Panc1 (cell line): ENCODE measurements at regions not wholly inside any gene's neighbourhood (a gene's known extent, or its start where the extent isn't known, plus 50 kb on each side); places are given as distances from the start of the nearest gene placed in this dataset.

ENCODE experiments used
- ATAC-seq: fragments of 200-7000 bp; cut with Tn5 transposase; 2 replicates; pipeline ENCODE4 v1.9.1; 2020; ENCODE audit warnings: mild to moderate bottlenecking, moderate library complexity
- BruUV-seq: library from RNA; stranded (reverse); fragments of 400-500 nt; replicated peaks from 2 replicates; lab custom pipeline; 2021; lab: Mats Ljungman, UMichigan
- CTCF ChIA-PET: fragments of 300-600 bp; sonication (Branson Sonifier 250); formaldehyde crosslinking; loops from one replicate; lab custom pipeline; 2022; ENCODE audit warnings: antibody characterized with exemption; lab: Charles Lee
- POLR2A ChIA-PET: fragments of 300-600 bp; sonication (Branson Sonifier 250); formaldehyde crosslinking; loops from one replicate; lab custom pipeline; 2022; ENCODE audit warnings: antibody characterized with exemption; lab: Charles Lee
- DNase-seq: peaks from one replicate; pipeline ENCODE4 v3.0.0-alpha.2; 2010; ENCODE audit warnings: low read depth, low spot score
- H3K27ac ChIP-seq: 2 replicates; pipeline ENCODE4 v1.5.1; 2011; ENCODE audit warnings: mild to moderate bottlenecking, low read length, inconsistent platforms
- H3K27me3 ChIP-seq: fragments of 200-500 bp; sonication (Bioruptor generic); 2 replicates; pipeline ENCODE4 v1.6.0; 2014; ENCODE audit warnings: low read length, inconsistent platforms; ENCODE audit not compliant: control insufficient read depth, insufficient read depth
- H3K36me3 ChIP-seq: fragments of 200-500 bp; sonication (Bioruptor generic); 2 replicates; pipeline ENCODE4 v1.5.1; 2014; ENCODE audit warnings: inconsistent platforms, mild to moderate bottlenecking, low read length, moderate library complexity; ENCODE audit not compliant: control insufficient read depth, insufficient read depth
- H3K4me1 ChIP-seq: 2 replicates; pipeline ENCODE4 v1.5.1; 2011; ENCODE audit warnings: inconsistent platforms, mild to moderate bottlenecking, low read length, moderate library complexity; ENCODE audit not compliant: control insufficient read depth, insufficient read depth
- H3K4me3 ChIP-seq, 2 experiments: 2 replicates each; pipeline ENCODE4 v1.5.1; 2011 to 2012; ENCODE audit warnings: low read depth in 2 of 2, low read length in 2 of 2, mild to moderate bottlenecking in 2 of 2, inconsistent platforms in 1 of 2, moderate library complexity in 1 of 2
- H3K9me3 ChIP-seq: fragments of 200-500 bp; sonication (Bioruptor generic); 2 replicates; pipeline ENCODE4 v1.5.1; 2014; ENCODE audit warnings: low read depth, mild to moderate bottlenecking, inconsistent platforms, low read length, moderate library complexity; ENCODE audit not compliant: control insufficient read depth, insufficient read depth
- POLR2AphosphoS5 ChIP-seq: IDR thresholded peaks from 2 replicates; pipeline ENCODE4 v1.6.1; 2012; ENCODE audit warnings: mild to moderate bottlenecking, low read depth, low read length, moderate library complexity
- SIN3A ChIP-seq: IDR thresholded peaks from 2 replicates; pipeline ENCODE4 v1.6.1; 2012; ENCODE audit warnings: low read depth, mild to moderate bottlenecking, low read length, moderate library complexity, borderline replicate concordance; ENCODE audit not compliant: insufficient read depth
- TCF7L2 ChIP-seq: IDR thresholded peaks from 2 replicates; pipeline ENCODE4 v1.6.1; 2011; ENCODE audit warnings: mild to moderate bottlenecking, low read depth, low read length, inconsistent platforms
- in situ Hi-C: cut with HindIII; loops from 2 replicates; pipeline ENCODE4 v1.10.0; 2016; ENCODE audit warnings: low sequenced_read_pairs, low pct_unique_long_range_greater_than_20kb
- intact Hi-C: fragments of 100-400 bp; cut with micrococcal nuclease; formaldehyde crosslinking; loops from one replicate; pipeline ENCODE4 v1.10.0; 2022; ENCODE audit not compliant: unreplicated experiment
- TF ChIP-seq, protein P1 (sequence below), 2 experiments: IDR thresholded peaks; 2 replicates each; pipeline ENCODE4 v1.6.1; 2011 to 2012; ENCODE audit warnings: low read depth in 2 of 2, control low read depth in 1 of 2, low read length in 1 of 2, mild to moderate bottlenecking in 1 of 2, moderate library complexity in 1 of 2; ENCODE audit not compliant: insufficient read depth in 1 of 2
- TF ChIP-seq, protein P2 (sequence below): fragments of 450-650 bp; IDR thresholded peaks from 2 replicates; pipeline ENCODE4 v1.5.1; 2017; ENCODE audit warnings: mild to moderate bottlenecking

GRCh38 chr3:22691407-22691806, 511.7 kb upstream of the UBE2E2 start:
- POLR2A ChIA-PET: no interaction called here
- H3K4me3 ChIP-seq: no peak overlapping the region
- no peak overlapping the region for H3K27ac ChIP-seq
- CTCF ChIA-PET: no interaction called here
- no peaks in the 10 kb centered on the region for H3K36me3 ChIP-seq
- ATAC-seq (no peak), DNase-seq (no peak)
- intact Hi-C loops (loop anchor here (10.0 kb wide), 1 partner anchor 127 kb away; no protein-coding TSS in a partner anchor), in situ Hi-C loops (no loop called here)
- no TSS peak for BruUV-seq
- no peaks in the 10 kb centered on the region for H3K4me1 ChIP-seq
- no peaks in the 10 kb centered on the region for H3K9me3 ChIP-seq
- no peaks in the 10 kb centered on the region for H3K27me3 ChIP-seq
- no peak for TF ChIP-seq TCF7L2

- no peak for DNase-seq
- no peak overlapping the region for H3K27ac ChIP-seq
- ATAC-seq: no peak
- H3K9me3 ChIP-seq: no peaks in the 10 kb centered on the region
- H3K36me3 ChIP-seq: no peaks in the 10 kb centered on the region
- H3K4me3 ChIP-seq: no peak overlapping the region
- BruUV-seq: no TSS peak
- intact Hi-C loops (loop anchor here (10.0 kb wide), 1 partner anchor 127 kb away; no protein-coding TSS in a partner anchor), in situ Hi-C loops (no loop called here)
- H3K27me3 ChIP-seq: no peaks in the 10 kb centered on the region
- ChIA-PET CTCF (no interaction called here), POLR2A (no interaction called here)
- TF ChIP-seq, protein P1, sequence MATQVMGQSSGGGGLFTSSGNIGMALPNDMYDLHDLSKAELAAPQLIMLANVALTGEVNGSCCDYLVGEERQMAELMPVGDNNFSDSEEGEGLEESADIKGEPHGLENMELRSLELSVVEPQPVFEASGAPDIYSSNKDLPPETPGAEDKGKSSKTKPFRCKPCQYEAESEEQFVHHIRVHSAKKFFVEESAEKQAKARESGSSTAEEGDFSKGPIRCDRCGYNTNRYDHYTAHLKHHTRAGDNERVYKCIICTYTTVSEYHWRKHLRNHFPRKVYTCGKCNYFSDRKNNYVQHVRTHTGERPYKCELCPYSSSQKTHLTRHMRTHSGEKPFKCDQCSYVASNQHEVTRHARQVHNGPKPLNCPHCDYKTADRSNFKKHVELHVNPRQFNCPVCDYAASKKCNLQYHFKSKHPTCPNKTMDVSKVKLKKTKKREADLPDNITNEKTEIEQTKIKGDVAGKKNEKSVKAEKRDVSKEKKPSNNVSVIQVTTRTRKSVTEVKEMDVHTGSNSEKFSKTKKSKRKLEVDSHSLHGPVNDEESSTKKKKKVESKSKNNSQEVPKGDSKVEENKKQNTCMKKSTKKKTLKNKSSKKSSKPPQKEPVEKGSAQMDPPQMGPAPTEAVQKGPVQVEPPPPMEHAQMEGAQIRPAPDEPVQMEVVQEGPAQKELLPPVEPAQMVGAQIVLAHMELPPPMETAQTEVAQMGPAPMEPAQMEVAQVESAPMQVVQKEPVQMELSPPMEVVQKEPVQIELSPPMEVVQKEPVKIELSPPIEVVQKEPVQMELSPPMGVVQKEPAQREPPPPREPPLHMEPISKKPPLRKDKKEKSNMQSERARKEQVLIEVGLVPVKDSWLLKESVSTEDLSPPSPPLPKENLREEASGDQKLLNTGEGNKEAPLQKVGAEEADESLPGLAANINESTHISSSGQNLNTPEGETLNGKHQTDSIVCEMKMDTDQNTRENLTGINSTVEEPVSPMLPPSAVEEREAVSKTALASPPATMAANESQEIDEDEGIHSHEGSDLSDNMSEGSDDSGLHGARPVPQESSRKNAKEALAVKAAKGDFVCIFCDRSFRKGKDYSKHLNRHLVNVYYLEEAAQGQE (IDR thresholded peaks at IDR 0.05; ENCODE audit: insufficient read depth in 1 of 2, low read depth in 2 of 2, low read length in 1 of 2): no peak
- TF ChIP-seq, protein P2, sequence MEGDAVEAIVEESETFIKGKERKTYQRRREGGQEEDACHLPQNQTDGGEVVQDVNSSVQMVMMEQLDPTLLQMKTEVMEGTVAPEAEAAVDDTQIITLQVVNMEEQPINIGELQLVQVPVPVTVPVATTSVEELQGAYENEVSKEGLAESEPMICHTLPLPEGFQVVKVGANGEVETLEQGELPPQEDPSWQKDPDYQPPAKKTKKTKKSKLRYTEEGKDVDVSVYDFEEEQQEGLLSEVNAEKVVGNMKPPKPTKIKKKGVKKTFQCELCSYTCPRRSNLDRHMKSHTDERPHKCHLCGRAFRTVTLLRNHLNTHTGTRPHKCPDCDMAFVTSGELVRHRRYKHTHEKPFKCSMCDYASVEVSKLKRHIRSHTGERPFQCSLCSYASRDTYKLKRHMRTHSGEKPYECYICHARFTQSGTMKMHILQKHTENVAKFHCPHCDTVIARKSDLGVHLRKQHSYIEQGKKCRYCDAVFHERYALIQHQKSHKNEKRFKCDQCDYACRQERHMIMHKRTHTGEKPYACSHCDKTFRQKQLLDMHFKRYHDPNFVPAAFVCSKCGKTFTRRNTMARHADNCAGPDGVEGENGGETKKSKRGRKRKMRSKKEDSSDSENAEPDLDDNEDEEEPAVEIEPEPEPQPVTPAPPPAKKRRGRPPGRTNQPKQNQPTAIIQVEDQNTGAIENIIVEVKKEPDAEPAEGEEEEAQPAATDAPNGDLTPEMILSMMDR: no peak
- TF ChIP-seq SIN3A (no peak), POLR2AphosphoS5 (no peak), TCF7L2 (no peak)
- H3K4me1 ChIP-seq: no peaks in the 10 kb centered on the region
These were observed 511.1 kb upstream of the UBE2E2 start for GRCh38 chr3:22691856-22692628.

GRCh38 chr3:22700876-22701275, 502.3 kb upstream of the UBE2E2 start:
- no TSS peak for BruUV-seq
- intact Hi-C loops (no loop called here), in situ Hi-C loops (no loop called here)
- Histone ChIP-seq H3K9me3 (no peaks in the 10 kb centered on the region), H3K4me1 (no peaks in the 10 kb centered on the region), H3K4me3 (no peak overlapping the region), H3K27me3 (no peaks in the 10 kb centered on the region), H3K36me3 (no peaks in the 10 kb centered on the region), H3K27ac (no peak overlapping the region)
- TF ChIP-seq SIN3A (no peak), POLR2AphosphoS5 (no peak), TCF7L2 (no peak)
- TF ChIP-seq, protein P1 (IDR thresholded peaks at IDR 0.05; ENCODE audit: insufficient read depth in 1 of 2, low read depth in 2 of 2, low read length in 1 of 2): no peak
- TF ChIP-seq, protein P2: no peak
- ATAC-seq (no peak), DNase-seq (no peak)
- ChIA-PET POLR2A (no interaction called here), CTCF (no interaction called here)
